SK-N-MC (cell line): ENCODE measurements at regions not wholly inside any gene's neighbourhood (a gene's known extent, or its start where the extent isn't known, plus 50 kb on each side); places are given as distances from the start of the nearest gene placed in this dataset.

Experiments
- EZH2 ChIP-seq: fragments of 200-600 bp; sonication (generic); IDR thresholded peaks from one replicate; pipeline ENCODE4 v1.6.1; 2017; ENCODE audit warnings: antibody characterized with exemption
- FOXP2 ChIP-seq: optimal IDR thresholded peaks from 2 replicates; pipeline ENCODE3; 2011; ENCODE audit warnings: mild to moderate bottlenecking, moderate library complexity; ENCODE audit not compliant: insufficient read depth; ENCODE audit errors: extremely low read length, control extremely low read depth
- POLR2AphosphoS5 ChIP-seq: IDR thresholded peaks from 2 replicates; pipeline ENCODE4 v1.6.1; 2012; ENCODE audit warnings: mild to moderate bottlenecking, low read depth, low read length, borderline replicate concordance

DNA sequence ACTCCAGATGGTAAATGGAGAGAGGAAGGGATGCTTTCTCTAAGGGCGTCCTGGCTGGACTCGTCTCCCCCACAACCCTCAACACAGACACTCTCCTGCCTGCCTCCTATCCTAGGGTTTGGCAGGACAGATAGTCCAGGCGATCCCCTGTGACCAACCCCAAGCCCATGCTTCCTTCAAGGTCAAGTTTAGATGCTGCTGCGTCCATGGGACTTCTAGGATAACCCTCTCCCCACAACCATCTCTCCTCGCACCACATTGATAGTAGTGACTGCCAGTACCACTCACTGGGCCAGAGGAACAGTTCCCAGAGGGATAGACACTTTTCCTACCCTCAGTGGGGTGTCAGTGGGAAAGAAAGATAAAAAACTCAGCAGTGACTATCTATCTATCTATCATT lies 166.0 kb downstream of the ABHD5 start:
- TF ChIP-seq EZH2 (no peak), POLR2AphosphoS5 (no peak), FOXP2 (no peak)
